ENCODE measurements at regions not wholly inside any gene's neighbourhood (a gene's known extent, or its start where the extent isn't known, plus 50 kb on each side); places are given as distances from the start of the nearest gene placed in this dataset.

- TF ChIP-seq CTCF (IDR thresholded peaks at IDR 0.05; ENCODE audit: poor library complexity), result no peak
- TF ChIP-seq EZH2 (IDR thresholded peaks at IDR 0.05; ENCODE audit: borderline replicate concordance), result no peak
- TF ChIP-seq EZH2phosphoT487 (IDR thresholded peaks at IDR 0.05; ENCODE audit: low read depth, severe bottlenecking, unreplicated experiment), result no peak
Measured at GRCh38 chr1:63112155-63112900, 210.0 kb upstream of the FOXD3 start.
